Gastrocnemius medialis (tissue), 4 donors: ENCODE measurements at regions not wholly inside any gene's neighbourhood (a gene's known extent, or its start where the extent isn't known, plus 50 kb on each side); places are given as distances from the start of the nearest gene placed in this dataset.

ENCODE experiments used
- CTCF ChIP-seq, 5 experiments: fragments of 450-650 bp in 3 of 5; fragments of 200-600 bp in 2 of 5; sonication (generic) in 2 of 5; IDR thresholded peaks in 4 of 5; conservative IDR thresholded peaks in 1 of 5; 1 replicate in 4 of 5; 2 replicates in 1 of 5; pipeline ENCODE4 v1.5.1; 2016 to 2019; ENCODE audit warnings: antibody characterized with exemption in 5 of 5, mild to moderate bottlenecking in 3 of 5, moderate library complexity in 3 of 5
- POLR2A ChIP-seq, 2 donors: fragments of 450-650 bp; IDR thresholded peaks; one replicate each; pipeline ENCODE4 v1.6.1; 2017; ENCODE audit warnings: antibody characterized with exemption in 2 of 2, mild to moderate bottlenecking in 2 of 2, moderate library complexity in 2 of 2

- TF ChIP-seq CTCF (IDR thresholded peaks at IDR 0.05 in 4 of 5, conservative IDR thresholded peaks at IDR 0.05 in 1 of 5) = no peak
- no peak for TF ChIP-seq POLR2A (IDR thresholded peaks at IDR 0.05)
These were observed 244.1 kb downstream of the GPD2 start for GRCh38 chr2:156680266-156680665.
